ENCODE measurements at regions not wholly inside any gene's neighbourhood (a gene's known extent, or its start where the extent isn't known, plus 50 kb on each side); places are given as distances from the start of the nearest gene placed in this dataset.

GRCh38 chr4:110753466-110753865 is 130.6 kb upstream of the PITX2 start:
- TF ChIP-seq CTCF (IDR thresholded peaks at IDR 0.05): no peak
- TF ChIP-seq ZFX (IDR thresholded peaks at IDR 0.05; ENCODE audit: borderline replicate concordance): no peak
